Body of pancreas (tissue), 4 donors: ENCODE measurements at regions not wholly inside any gene's neighbourhood (a gene's known extent, or its start where the extent isn't known, plus 50 kb on each side); places are given as distances from the start of the nearest gene placed in this dataset.
A peak's percentile ranks its signal among the peaks of the same experiment; 100 is the strongest.

ENCODE experiments used
- POLR2A ChIP-seq, 3 donors: fragments of 450-650 bp; IDR thresholded peaks; one replicate each; pipeline ENCODE4 v1.6.1; 2016; ENCODE audit warnings: antibody characterized with exemption in 3 of 3, mild to moderate bottlenecking in 2 of 3
- TF ChIP-seq, protein P1 (sequence below), 7 experiments: fragments of 450-650 bp in 4 of 7; fragments of 200-600 bp in 3 of 7; sonication (generic) in 3 of 7; IDR thresholded peaks; one replicate each; pipeline ENCODE4 v1.5.1; 2016 to 2019; ENCODE audit warnings: antibody characterized with exemption in 7 of 7

- TF ChIP-seq POLR2A (IDR thresholded peaks at IDR 0.05), result no peak
- TF ChIP-seq, protein P1, sequence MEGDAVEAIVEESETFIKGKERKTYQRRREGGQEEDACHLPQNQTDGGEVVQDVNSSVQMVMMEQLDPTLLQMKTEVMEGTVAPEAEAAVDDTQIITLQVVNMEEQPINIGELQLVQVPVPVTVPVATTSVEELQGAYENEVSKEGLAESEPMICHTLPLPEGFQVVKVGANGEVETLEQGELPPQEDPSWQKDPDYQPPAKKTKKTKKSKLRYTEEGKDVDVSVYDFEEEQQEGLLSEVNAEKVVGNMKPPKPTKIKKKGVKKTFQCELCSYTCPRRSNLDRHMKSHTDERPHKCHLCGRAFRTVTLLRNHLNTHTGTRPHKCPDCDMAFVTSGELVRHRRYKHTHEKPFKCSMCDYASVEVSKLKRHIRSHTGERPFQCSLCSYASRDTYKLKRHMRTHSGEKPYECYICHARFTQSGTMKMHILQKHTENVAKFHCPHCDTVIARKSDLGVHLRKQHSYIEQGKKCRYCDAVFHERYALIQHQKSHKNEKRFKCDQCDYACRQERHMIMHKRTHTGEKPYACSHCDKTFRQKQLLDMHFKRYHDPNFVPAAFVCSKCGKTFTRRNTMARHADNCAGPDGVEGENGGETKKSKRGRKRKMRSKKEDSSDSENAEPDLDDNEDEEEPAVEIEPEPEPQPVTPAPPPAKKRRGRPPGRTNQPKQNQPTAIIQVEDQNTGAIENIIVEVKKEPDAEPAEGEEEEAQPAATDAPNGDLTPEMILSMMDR (IDR thresholded peaks at IDR 0.05), result peak in 6 of 7 experiments; percentile 35 to 63 (median 56)
Measured at GRCh38 chr3:99023590-99024192, 122.2 kb upstream of the DCBLD2 start.
